OCI-LY7 (cell line): ENCODE measurements at regions not wholly inside any gene's neighbourhood (a gene's known extent, or its start where the extent isn't known, plus 50 kb on each side); places are given as distances from the start of the nearest gene placed in this dataset.

ENCODE experiments used
- BruUV-seq: library from RNA; stranded (reverse); fragments of 400-500 nt; replicated peaks from 2 replicates; lab custom pipeline; 2021; lab: Mats Ljungman, UMichigan
- CTCF ChIA-PET: fragments of 300-600 bp; sonication (Branson Sonifier 250); formaldehyde crosslinking; loops from one replicate; lab custom pipeline; 2022; ENCODE audit warnings: antibody characterized with exemption; ENCODE audit not compliant: unreplicated experiment; lab: Charles Lee
- POLR2A ChIA-PET: fragments of 300-600 bp; sonication (Branson Sonifier 250); formaldehyde crosslinking; loops from one replicate; lab custom pipeline; 2022; ENCODE audit warnings: antibody characterized with exemption; lab: Charles Lee
- DNase-seq: peaks from one replicate; pipeline ENCODE4 v3.0.0-alpha.2; 2015; ENCODE audit warnings: low spot score
- H2AFZ ChIP-seq: fragments of 200-600 bp; sonication (generic), shearing (Covaris generic); 2 replicates; pipeline ENCODE4 v1.6.1; 2014; ENCODE audit warnings: mild to moderate bottlenecking, antibody characterized with exemption, low read length, moderate library complexity
- H3K27ac ChIP-seq: fragments of 200-600 bp; sonication (generic); 2 replicates; pipeline ENCODE4 v1.5.1; 2014; ENCODE audit warnings: mixed run types, low read depth, mild to moderate bottlenecking, moderate library complexity, low read length, inconsistent platforms; ENCODE audit not compliant: poor library complexity, severe bottlenecking
- H3K36me3 ChIP-seq: fragments of 200-600 bp; sonication (generic); 2 replicates; pipeline ENCODE4 v1.6.1; 2014; ENCODE audit warnings: mild to moderate bottlenecking, antibody characterized with exemption, low read length, moderate library complexity, mixed read lengths; ENCODE audit not compliant: insufficient read depth
- H3K4me1 ChIP-seq: fragments of 200-600 bp; sonication (generic); 2 replicates; pipeline ENCODE4 v1.5.1; 2014; ENCODE audit warnings: mild to moderate bottlenecking, low read length; ENCODE audit not compliant: insufficient read depth, poor library complexity, severe bottlenecking
- H3K4me2 ChIP-seq: fragments of 200-600 bp; sonication (generic); 2 replicates; pipeline ENCODE4 v1.6.1; 2014; ENCODE audit warnings: mild to moderate bottlenecking, low read length
- H3K4me3 ChIP-seq: fragments of 200-600 bp; sonication (generic); 2 replicates; pipeline ENCODE4 v1.5.1; 2014; ENCODE audit warnings: mild to moderate bottlenecking, low read depth, low read length; ENCODE audit not compliant: poor library complexity, severe bottlenecking
- H3K79me2 ChIP-seq: fragments of 200-600 bp; sonication (generic); 2 replicates; pipeline ENCODE4 v1.6.1; 2016; ENCODE audit warnings: low read depth, mild to moderate bottlenecking, low read length, moderate library complexity, mixed read lengths; ENCODE audit not compliant: insufficient read depth
- H3K9me2 ChIP-seq: fragments of 200-600 bp; sonication (generic); 2 replicates; pipeline ENCODE4 v1.6.1; 2016; ENCODE audit warnings: mild to moderate bottlenecking, low read length, mixed read lengths; ENCODE audit not compliant: insufficient read depth
- H3K9me3 ChIP-seq: fragments of 200-600 bp; sonication (generic); 2 replicates; pipeline ENCODE4 v1.6.1; 2014; ENCODE audit warnings: mild to moderate bottlenecking, mixed run types, low read length, mixed read lengths
- H4K20me1 ChIP-seq: fragments of 200-600 bp; sonication (generic); 2 replicates; pipeline ENCODE4 v1.6.1; 2014; ENCODE audit warnings: mild to moderate bottlenecking, antibody characterized with exemption, low read length, moderate library complexity, mixed read lengths; ENCODE audit not compliant: insufficient read depth
- EZH2phosphoT487 ChIP-seq: fragments of 200-600 bp; sonication (generic); IDR thresholded peaks from 2 replicates; pipeline ENCODE4 v1.6.1; 2018; ENCODE audit warnings: low read depth, borderline replicate concordance, mild to moderate bottlenecking, mixed run types, antibody characterized with exemption, low read length, moderate library complexity, mixed read lengths
- intact Hi-C: fragments of 100-400 bp; cut with micrococcal nuclease; formaldehyde crosslinking; loops from one replicate; pipeline ENCODE4 v1.10.0; 2022; ENCODE audit not compliant: unreplicated experiment
- TF ChIP-seq, protein P1 (sequence below): fragments of 200-600 bp; sonication (generic); conservative IDR thresholded peaks from 2 replicates; pipeline ENCODE4 v1.5.1; 2014; ENCODE audit warnings: mild to moderate bottlenecking, antibody characterized with exemption, low read length, moderate library complexity, mixed read lengths

DNA sequence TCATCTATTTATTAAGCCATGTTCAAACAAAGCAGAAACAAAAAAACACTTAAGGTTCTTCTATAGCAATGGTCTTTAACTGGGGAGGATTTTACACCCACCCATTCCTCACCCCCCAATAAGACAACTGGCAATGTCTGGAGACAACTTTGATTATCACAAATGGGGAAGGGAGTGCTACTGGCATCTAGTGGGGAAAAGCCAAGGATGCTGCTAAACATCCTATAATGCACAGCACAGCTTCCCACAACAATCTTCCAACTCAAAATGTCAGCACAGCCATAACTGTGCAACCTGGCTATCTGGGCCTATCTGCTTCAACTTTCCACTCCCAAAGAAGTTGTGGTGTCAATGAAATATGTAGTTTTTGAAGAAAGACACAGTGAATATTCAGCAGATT lies 1044.4 kb downstream of the CDH8 start:
- H3K4me2 ChIP-seq = no peak overlapping the region
- H3K79me2 ChIP-seq = no peaks in the 10 kb centered on the region
- H3K27ac ChIP-seq = no peak overlapping the region
- no peak overlapping the region for H2AFZ ChIP-seq
- ChIA-PET POLR2A (interaction anchor here (0.6 kb wide), 1 partner anchor 775 kb away, joined by 4 read pairs; no protein-coding TSS in a partner anchor), CTCF (no interaction called here)
- no peaks in the 10 kb centered on the region for H3K4me1 ChIP-seq
- intact Hi-C loops = no loop called here
- no TSS peak for BruUV-seq
- H3K4me3 ChIP-seq = no peak overlapping the region
- no peaks in the 10 kb centered on the region for H3K9me3 ChIP-seq
- H3K36me3 ChIP-seq = no peaks in the 10 kb centered on the region
- no peak for DNase-seq
- no peaks in the 10 kb centered on the region for H4K20me1 ChIP-seq
- no peaks in the 10 kb centered on the region for H3K9me2 ChIP-seq
- TF ChIP-seq, protein P1, sequence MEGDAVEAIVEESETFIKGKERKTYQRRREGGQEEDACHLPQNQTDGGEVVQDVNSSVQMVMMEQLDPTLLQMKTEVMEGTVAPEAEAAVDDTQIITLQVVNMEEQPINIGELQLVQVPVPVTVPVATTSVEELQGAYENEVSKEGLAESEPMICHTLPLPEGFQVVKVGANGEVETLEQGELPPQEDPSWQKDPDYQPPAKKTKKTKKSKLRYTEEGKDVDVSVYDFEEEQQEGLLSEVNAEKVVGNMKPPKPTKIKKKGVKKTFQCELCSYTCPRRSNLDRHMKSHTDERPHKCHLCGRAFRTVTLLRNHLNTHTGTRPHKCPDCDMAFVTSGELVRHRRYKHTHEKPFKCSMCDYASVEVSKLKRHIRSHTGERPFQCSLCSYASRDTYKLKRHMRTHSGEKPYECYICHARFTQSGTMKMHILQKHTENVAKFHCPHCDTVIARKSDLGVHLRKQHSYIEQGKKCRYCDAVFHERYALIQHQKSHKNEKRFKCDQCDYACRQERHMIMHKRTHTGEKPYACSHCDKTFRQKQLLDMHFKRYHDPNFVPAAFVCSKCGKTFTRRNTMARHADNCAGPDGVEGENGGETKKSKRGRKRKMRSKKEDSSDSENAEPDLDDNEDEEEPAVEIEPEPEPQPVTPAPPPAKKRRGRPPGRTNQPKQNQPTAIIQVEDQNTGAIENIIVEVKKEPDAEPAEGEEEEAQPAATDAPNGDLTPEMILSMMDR = no peak
- TF ChIP-seq EZH2phosphoT487 = no peak

GRCh38 chr16:60989592-60989991 lies 1046.6 kb downstream of the CDH8 start:
- Histone ChIP-seq H3K4me2 (no peak overlapping the region), H3K27ac (no peak overlapping the region), H3K79me2 (no peaks in the 10 kb centered on the region), H3K4me3 (no peak overlapping the region), H3K4me1 (no peaks in the 10 kb centered on the region), H3K9me3 (no peaks in the 10 kb centered on the region), H3K9me2 (no peaks in the 10 kb centered on the region), H4K20me1 (no peaks in the 10 kb centered on the region), H2AFZ (no peak overlapping the region), H3K36me3 (no peaks in the 10 kb centered on the region)
- ChIA-PET CTCF (no interaction called here), POLR2A (no interaction called here)
- DNase-seq = no peak
- no peak for TF ChIP-seq EZH2phosphoT487
- TF ChIP-seq, protein P1 = no peak
- BruUV-seq = no TSS peak
- intact Hi-C loops = no loop called here

GRCh38 chr16:60979119-60979518 lies 1057.1 kb downstream of the CDH8 start:
- TF ChIP-seq, protein P1 = no peak
- no peak for TF ChIP-seq EZH2phosphoT487
- H4K20me1 ChIP-seq = no peaks in the 10 kb centered on the region
- H2AFZ ChIP-seq = no peak overlapping the region
- no peak overlapping the region for H3K4me2 ChIP-seq
- H3K4me1 ChIP-seq = no peaks in the 10 kb centered on the region
- POLR2A ChIA-PET = no interaction called here
- H3K9me2 ChIP-seq = no peaks in the 10 kb centered on the region
- no peak overlapping the region for H3K4me3 ChIP-seq
- DNase-seq = no peak
- CTCF ChIA-PET = no interaction called here
- no peaks in the 10 kb centered on the region for H3K79me2 ChIP-seq
- no peaks in the 10 kb centered on the region for H3K36me3 ChIP-seq
- no TSS peak for BruUV-seq
- intact Hi-C loops = no loop called here
- no peaks in the 10 kb centered on the region for H3K9me3 ChIP-seq
- H3K27ac ChIP-seq = no peak overlapping the region
